Left lung (tissue), 4 donors: ENCODE measurements at regions not wholly inside any gene's neighbourhood (a gene's known extent, or its start where the extent isn't known, plus 50 kb on each side); places are given as distances from the start of the nearest gene placed in this dataset.

Source experiments
- ATAC-seq: fragments of 200-7000 bp; cut with Tn5 transposase; one replicate; pipeline ENCODE4 v1.9.1; 2020; ENCODE audit warnings: moderate library complexity
- DNase-seq, 4 donors: peaks; one replicate each; pipeline ENCODE4 v3.0.0-alpha.2; 2013 to 2020
- H3K27ac ChIP-seq, 2 donors: fragments of 200-600 bp; sonication (generic) in 1 of 2; one replicate each; pipeline versions ENCODE4 v1.5.0 to v1.8.0; 2020 to 2021
- H3K27me3 ChIP-seq, 2 donors: fragments of 200-600 bp; sonication (generic) in 1 of 2; one replicate each; pipeline versions ENCODE4 v1.5.0 to v1.8.0; 2020 to 2021
- H3K36me3 ChIP-seq, 2 donors: fragments of 200-600 bp; sonication (generic) in 1 of 2; one replicate each; pipeline versions ENCODE4 v1.5.0 to v1.8.0; 2020 to 2021
- H3K4me1 ChIP-seq, 2 donors: fragments of 200-600 bp; one replicate each; pipeline ENCODE4 v1.8.0; 2021
- H3K4me3 ChIP-seq, 2 donors: fragments of 200-600 bp; sonication (generic) in 1 of 2; one replicate each; pipeline versions ENCODE4 v1.5.0 to v1.8.0; 2020 to 2021; ENCODE audit warnings: mild to moderate bottlenecking in 1 of 2
- H3K9me3 ChIP-seq, 2 donors: fragments of 200-600 bp; sonication (generic) in 1 of 2; one replicate each; pipeline versions ENCODE4 v1.5.0 to v1.8.0; 2020 to 2021
- CTCF ChIP-seq, 2 donors: fragments of 200-600 bp; sonication (generic) in 1 of 2; IDR thresholded peaks; one replicate each; pipeline versions ENCODE4 v1.5.0 to v1.8.0; 2021; ENCODE audit warnings: antibody characterized with exemption in 2 of 2
- intact Hi-C, 2 donors: fragments of 100-400 bp; cut with DNase I; formaldehyde crosslinking; loops; one replicate each; pipeline versions ENCODE4 v1.11.2 to v1.14.2; 2022
- donor health status: DM: no; HTN: yes; CAD: no.
- donor health status: DM: no; HTN: no; CAD: no.

DNA sequence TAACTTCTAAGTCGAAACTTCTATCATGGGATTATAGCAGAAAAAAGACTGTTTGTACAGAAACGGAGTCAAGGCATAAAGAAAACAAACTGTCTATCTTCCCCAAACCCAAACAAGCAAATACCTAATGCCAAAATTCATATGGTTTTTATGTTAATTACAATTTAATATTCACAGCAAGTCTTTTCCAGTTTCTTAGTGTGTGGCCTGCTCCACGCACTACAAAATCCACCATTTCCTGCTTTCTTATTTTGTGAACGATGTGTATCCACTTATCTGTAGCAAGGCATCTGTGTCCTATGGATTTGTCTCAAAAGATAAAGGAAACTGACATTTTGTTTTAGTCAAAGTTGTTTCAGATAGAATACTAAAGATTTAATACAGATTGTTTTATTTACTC lies 588.0 kb upstream of the CCDC54 start:
- Histone ChIP-seq H3K27ac (no peak overlapping the region), H3K4me1 (no peaks in the 10 kb centered on the region), H3K36me3 (no peaks in the 10 kb centered on the region), H3K4me3 (no peak overlapping the region), H3K9me3 (peaks cover 0 to 3% of the 10 kb centered on the region in 2 donors), H3K27me3 (no peaks in the 10 kb centered on the region)
- intact Hi-C loops: no loop called here
- no peak for DNase-seq
- no peak for ATAC-seq
- no peak for TF ChIP-seq CTCF (IDR thresholded peaks at IDR 0.05)

DNA sequence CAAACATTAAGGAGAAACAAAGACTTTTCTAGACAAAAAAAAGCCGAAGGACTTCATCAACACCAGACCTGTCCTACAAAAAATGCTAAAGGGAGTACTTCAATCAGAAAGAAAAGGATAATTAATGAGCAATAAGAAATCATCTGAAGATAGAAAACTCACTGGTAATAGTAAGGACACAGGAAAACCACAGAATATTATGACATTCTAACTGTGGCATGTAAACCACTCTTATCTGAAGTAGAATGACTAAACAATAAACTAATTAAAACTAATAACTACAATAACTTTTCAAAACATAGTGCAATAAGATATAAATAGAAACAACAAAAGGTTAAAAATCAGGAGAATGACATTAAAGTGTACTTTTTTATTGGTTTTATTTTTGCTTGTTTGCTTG lies 584.5 kb upstream of the CCDC54 start:
- H3K4me1 ChIP-seq: no peaks in the 10 kb centered on the region
- ATAC-seq (no peak), DNase-seq (no peak)
- no peak overlapping the region for H3K4me3 ChIP-seq
- TF ChIP-seq CTCF (IDR thresholded peaks at IDR 0.05): no peak
- no peaks in the 10 kb centered on the region for H3K36me3 ChIP-seq
- H3K27ac ChIP-seq: no peak overlapping the region
- intact Hi-C loops: no loop called here
- peaks cover 0 to 3% of the 10 kb centered on the region in 2 donors for H3K9me3 ChIP-seq
- no peaks in the 10 kb centered on the region for H3K27me3 ChIP-seq

GRCh38 chr3:106794442-106794841 lies 582.8 kb upstream of the CCDC54 start:
- Histone ChIP-seq H3K9me3 (no peaks in the 10 kb centered on the region), H3K27me3 (no peaks in the 10 kb centered on the region), H3K36me3 (no peaks in the 10 kb centered on the region), H3K4me3 (no peak overlapping the region), H3K4me1 (no peaks in the 10 kb centered on the region), H3K27ac (no peak overlapping the region)
- ATAC-seq (no peak), DNase-seq (no peak)
- intact Hi-C loops: no loop called here
- no peak for TF ChIP-seq CTCF (IDR thresholded peaks at IDR 0.05)

- no peak for ATAC-seq
- H3K4me1 ChIP-seq: no peaks in the 10 kb centered on the region
- no peaks in the 10 kb centered on the region for H3K9me3 ChIP-seq
- H3K27ac ChIP-seq: no peak overlapping the region
- H3K36me3 ChIP-seq: no peaks in the 10 kb centered on the region
- intact Hi-C loops: no loop called here
- TF ChIP-seq CTCF (IDR thresholded peaks at IDR 0.05): no peak
- H3K27me3 ChIP-seq: no peaks in the 10 kb centered on the region
- no peak overlapping the region for H3K4me3 ChIP-seq
- DNase-seq: no peak
Measured at GRCh38 chr3:106795553-106795952, 581.7 kb upstream of the CCDC54 start.

DNA sequence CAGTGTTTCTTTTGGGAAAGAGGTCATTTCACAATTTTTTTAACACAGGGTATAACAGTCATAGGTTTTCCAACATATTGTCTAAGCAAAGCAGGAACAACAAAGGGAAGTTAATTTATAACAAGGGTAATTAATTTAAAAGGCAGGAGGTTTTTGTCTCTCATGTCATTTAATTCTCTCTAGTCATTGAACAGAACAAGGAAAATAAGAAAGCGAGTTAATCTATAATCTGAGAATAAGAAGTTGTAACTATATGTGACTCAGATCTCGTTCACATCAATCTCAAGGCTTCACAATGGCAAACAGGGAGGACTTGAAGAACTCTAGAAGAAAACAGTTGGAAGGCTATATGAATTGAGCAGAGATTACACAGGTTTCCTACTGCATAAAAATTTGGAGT lies 579.8 kb upstream of the CCDC54 start:
- ATAC-seq (no peak), DNase-seq (no peak)
- Histone ChIP-seq H3K27ac (no peak overlapping the region), H3K27me3 (no peaks in the 10 kb centered on the region), H3K36me3 (no peaks in the 10 kb centered on the region), H3K4me1 (no peaks in the 10 kb centered on the region), H3K4me3 (no peak overlapping the region), H3K9me3 (no peaks in the 10 kb centered on the region)
- intact Hi-C loops: no loop called here
- no peak for TF ChIP-seq CTCF (IDR thresholded peaks at IDR 0.05)
